HG03432 (cell line): ENCODE measurements at regions not wholly inside any gene's neighbourhood (a gene's known extent, or its start where the extent isn't known, plus 50 kb on each side); places are given as distances from the start of the nearest gene placed in this dataset.

Experiments
- ATAC-seq: cut with Tn5 transposase; IDR thresholded peaks from one replicate; pipeline ENCODE4 v1.9.1; 2021; ENCODE audit warnings: mild to moderate bottlenecking, moderate library complexity; ENCODE audit not compliant: unreplicated experiment

- ATAC-seq: no peak
Measured at GRCh38 chr2:3959372-3959771, 256.0 kb downstream of the DCDC2C start.

GRCh38 chr2:3960106-3960505, 256.7 kb downstream of the DCDC2C start:
- no peak for ATAC-seq

- no peak for ATAC-seq
Measured at GRCh38 chr2:3962719-3963118, 259.3 kb downstream of the DCDC2C start.

- ATAC-seq: no peak
Measured at GRCh38 chr2:3965211-3965610, 261.8 kb downstream of the DCDC2C start.

- no peak for ATAC-seq
Measured at GRCh38 chr2:3965953-3966352, 262.6 kb downstream of the DCDC2C start.

- ATAC-seq: no peak
Measured at GRCh38 chr2:3966470-3966869, 263.1 kb downstream of the DCDC2C start.

GRCh38 chr2:3968736-3969135, 265.4 kb downstream of the DCDC2C start:
- no peak for ATAC-seq

- no peak for ATAC-seq
Measured at GRCh38 chr2:3970791-3971651, 267.6 kb downstream of the DCDC2C start.

- no peak for ATAC-seq
Measured at GRCh38 chr2:3971652-3972192, 268.3 kb downstream of the DCDC2C start.

GRCh38 chr2:3972377-3972776, 269.0 kb downstream of the DCDC2C start:
- ATAC-seq: no peak

- ATAC-seq: no peak
Measured at GRCh38 chr2:3974765-3975164, 271.4 kb downstream of the DCDC2C start.

- no peak for ATAC-seq
Measured at GRCh38 chr2:3981446-3981987, 278.1 kb downstream of the DCDC2C start.

GRCh38 chr2:3982160-3982559, 278.8 kb downstream of the DCDC2C start:
- no peak for ATAC-seq

GRCh38 chr2:3986063-3986462, 282.7 kb downstream of the DCDC2C start:
- ATAC-seq: no peak

- no peak for ATAC-seq
Measured at GRCh38 chr2:3986530-3987258, 283.3 kb downstream of the DCDC2C start.

GRCh38 chr2:4002841-4003403, 299.5 kb downstream of the DCDC2C start:
- ATAC-seq: no peak

GRCh38 chr2:4012197-4012596, 308.8 kb downstream of the DCDC2C start:
- no peak for ATAC-seq

- ATAC-seq: no peak
Measured at GRCh38 chr2:4018535-4018934, 315.2 kb downstream of the DCDC2C start.

- ATAC-seq: no peak
Measured at GRCh38 chr2:4020153-4020552, 316.8 kb downstream of the DCDC2C start.

GRCh38 chr2:4020649-4021048, 317.3 kb downstream of the DCDC2C start:
- ATAC-seq: no peak

GRCh38 chr2:4024605-4025004, 321.2 kb downstream of the DCDC2C start:
- ATAC-seq: no peak
